Mucosa of descending colon (tissue), 3 donors: ENCODE measurements at regions not wholly inside any gene's neighbourhood (a gene's known extent, or its start where the extent isn't known, plus 50 kb on each side); places are given as distances from the start of the nearest gene placed in this dataset.
"Not testable (repeated sequence)": the region's sequence is repeated elsewhere in the genome, so short reads cannot be mapped to it uniquely, and the experiment has no call there.

Source experiments
- ATAC-seq: fragments of 200-7000 bp; cut with Tn5 transposase; one replicate; pipeline ENCODE4 v1.9.1; 2020; ENCODE audit warnings: mild to moderate bottlenecking, moderate library complexity
- DNase-seq, 3 donors: peaks; one replicate each; pipeline ENCODE4 v3.0.0-alpha.2; 2020
- H3K36me3 ChIP-seq: fragments of 200-600 bp; one replicate; pipeline ENCODE4 v1.8.0; 2021; ENCODE audit warnings: low read depth, mild to moderate bottlenecking
- H3K4me1 ChIP-seq: fragments of 200-600 bp; one replicate; pipeline ENCODE4 v1.8.0; 2021; ENCODE audit warnings: low read depth, mild to moderate bottlenecking
- H3K4me3 ChIP-seq: fragments of 200-600 bp; one replicate; pipeline ENCODE4 v1.8.0; 2021; ENCODE audit warnings: mild to moderate bottlenecking
- H3K9me3 ChIP-seq: fragments of 200-600 bp; one replicate; pipeline ENCODE4 v1.8.0; 2021; ENCODE audit warnings: mild to moderate bottlenecking
- intact Hi-C, 2 donors: fragments of 100-400 bp; cut with DNase I in 1 of 2; cut with micrococcal nuclease in 1 of 2; formaldehyde crosslinking; loops; one replicate each; pipeline versions ENCODE4 v1.11.0 to v1.11.1; 2022; cut with DNase I, micrococcal nuclease
- TF ChIP-seq, protein P1 (sequence below): fragments of 200-600 bp; IDR thresholded peaks from one replicate; pipeline ENCODE4 v1.8.0; 2022; ENCODE audit warnings: antibody characterized with exemption, mild to moderate bottlenecking
- donor health status: DM: no; HTN: no; CAD: no; lungs with moderate emphysema.
- donor health status: DM: no; HTN: no; CAD: no.
- donor health status: DM: no; HTN: yes; CAD: no.

DNA sequence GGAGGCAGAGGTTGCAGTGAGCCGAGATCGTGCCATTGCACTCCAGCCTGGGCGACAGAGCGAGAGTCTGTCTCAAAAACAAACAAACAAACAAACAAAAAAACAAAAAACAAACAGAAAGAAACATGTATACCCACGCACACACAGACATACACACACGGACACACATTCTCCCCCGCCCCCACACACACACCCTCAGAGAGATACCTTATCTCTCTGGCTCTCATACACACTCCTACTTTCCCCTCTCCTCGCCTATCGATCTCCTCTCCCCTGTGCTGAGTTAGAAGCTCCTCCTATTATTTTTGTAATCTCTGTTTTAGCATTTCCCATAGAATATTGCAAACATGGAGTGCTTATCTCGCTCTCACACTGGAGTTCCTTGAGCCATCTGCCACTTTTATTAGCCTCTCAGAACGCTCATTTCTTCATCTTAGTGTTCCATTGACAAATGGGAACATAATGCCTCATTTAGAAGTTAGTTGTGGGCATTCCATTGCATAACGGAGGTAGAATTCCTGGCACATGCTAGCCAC, 144.2 kb upstream of the CITED2 start:
- H3K4me3 ChIP-seq: no peak overlapping the region
- intact Hi-C loops: no loop called here
- DNase-seq: no peak
- no peaks in the 10 kb centered on the region for H3K36me3 ChIP-seq
- no peaks in the 10 kb centered on the region for H3K4me1 ChIP-seq
- no peaks in the 10 kb centered on the region for H3K9me3 ChIP-seq
- no peak for ATAC-seq
- TF ChIP-seq, protein P1, sequence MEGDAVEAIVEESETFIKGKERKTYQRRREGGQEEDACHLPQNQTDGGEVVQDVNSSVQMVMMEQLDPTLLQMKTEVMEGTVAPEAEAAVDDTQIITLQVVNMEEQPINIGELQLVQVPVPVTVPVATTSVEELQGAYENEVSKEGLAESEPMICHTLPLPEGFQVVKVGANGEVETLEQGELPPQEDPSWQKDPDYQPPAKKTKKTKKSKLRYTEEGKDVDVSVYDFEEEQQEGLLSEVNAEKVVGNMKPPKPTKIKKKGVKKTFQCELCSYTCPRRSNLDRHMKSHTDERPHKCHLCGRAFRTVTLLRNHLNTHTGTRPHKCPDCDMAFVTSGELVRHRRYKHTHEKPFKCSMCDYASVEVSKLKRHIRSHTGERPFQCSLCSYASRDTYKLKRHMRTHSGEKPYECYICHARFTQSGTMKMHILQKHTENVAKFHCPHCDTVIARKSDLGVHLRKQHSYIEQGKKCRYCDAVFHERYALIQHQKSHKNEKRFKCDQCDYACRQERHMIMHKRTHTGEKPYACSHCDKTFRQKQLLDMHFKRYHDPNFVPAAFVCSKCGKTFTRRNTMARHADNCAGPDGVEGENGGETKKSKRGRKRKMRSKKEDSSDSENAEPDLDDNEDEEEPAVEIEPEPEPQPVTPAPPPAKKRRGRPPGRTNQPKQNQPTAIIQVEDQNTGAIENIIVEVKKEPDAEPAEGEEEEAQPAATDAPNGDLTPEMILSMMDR: no peak

DNA sequence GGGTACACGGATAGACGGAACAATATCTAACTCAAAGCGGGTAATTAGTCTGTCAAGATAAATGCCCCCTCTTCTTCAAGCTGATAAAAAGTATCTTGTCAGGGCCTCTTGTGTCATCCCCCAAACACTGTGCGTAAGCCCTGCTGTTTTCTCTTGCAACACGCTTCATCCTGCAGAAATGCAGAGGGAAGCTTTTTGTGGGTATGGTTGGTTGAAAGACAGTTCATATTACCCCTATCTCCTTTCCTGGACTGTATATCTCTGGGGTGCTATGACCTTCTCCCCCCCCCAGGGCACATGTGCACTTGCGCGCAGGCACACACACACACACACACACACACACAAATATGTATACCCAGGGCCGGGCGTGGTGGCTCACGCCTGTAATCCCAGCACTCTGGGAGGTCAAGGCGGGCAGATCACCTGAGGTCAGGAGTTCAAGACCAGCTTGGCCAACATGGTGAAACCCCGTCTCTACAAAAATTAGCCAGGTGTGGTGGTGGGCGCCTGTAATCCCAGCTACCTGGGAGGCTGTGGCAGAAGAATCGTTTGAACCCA, 143.6 kb upstream of the CITED2 start:
- H3K36me3 ChIP-seq, H3K4me3 ChIP-seq, H3K9me3 ChIP-seq, H3K4me1 ChIP-seq, ATAC-seq, DNase-seq, intact Hi-C loops: not testable (repeated sequence)

DNA sequence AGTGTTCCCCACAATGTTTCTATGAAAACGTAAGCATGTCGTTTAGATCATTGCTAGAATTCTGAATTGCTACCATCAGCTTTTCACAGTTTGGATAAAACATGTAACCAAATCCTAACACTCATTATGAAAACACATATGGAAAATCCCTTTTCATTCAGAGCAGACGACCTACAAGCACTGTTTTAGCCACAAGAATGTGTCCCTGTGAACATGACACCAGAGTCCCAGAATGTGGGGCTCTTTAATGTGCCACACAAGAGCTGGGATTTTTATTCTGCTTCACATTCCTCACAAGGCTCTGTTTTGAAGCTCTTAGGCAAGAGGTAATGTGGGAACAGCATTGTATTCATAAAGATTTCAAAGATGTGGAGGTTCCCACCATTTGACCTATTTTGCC, 141.1 kb upstream of the CITED2 start:
- Histone ChIP-seq H3K4me1 (no peaks in the 10 kb centered on the region), H3K36me3 (no peaks in the 10 kb centered on the region), H3K9me3 (no peaks in the 10 kb centered on the region), H3K4me3 (no peak overlapping the region)
- no peak for ATAC-seq
- TF ChIP-seq, protein P1: no peak
- intact Hi-C loops: no loop called here
- DNase-seq: no peak

DNA sequence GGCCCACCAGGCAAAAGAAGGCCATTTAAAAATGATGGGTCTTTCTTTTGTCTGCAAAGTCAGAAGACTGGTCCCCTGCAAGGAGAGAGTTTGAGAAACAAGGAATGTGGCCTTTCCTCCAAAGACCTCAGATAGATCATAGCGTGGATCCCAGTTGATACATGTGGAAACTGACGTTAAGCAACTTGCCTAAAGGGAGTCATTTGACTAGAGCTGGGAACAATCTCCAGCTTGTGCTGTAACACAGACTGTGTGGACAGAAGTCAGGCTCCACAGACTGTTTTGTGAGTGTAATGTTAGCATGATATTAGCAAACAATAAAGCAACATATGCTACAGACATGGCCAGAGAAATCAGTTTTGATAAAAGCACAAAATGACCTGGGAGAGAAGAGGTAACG, 140.4 kb upstream of the CITED2 start:
- intact Hi-C loops: no loop called here
- DNase-seq (no peak), ATAC-seq (no peak)
- H3K4me3 ChIP-seq: no peak overlapping the region
- no peaks in the 10 kb centered on the region for H3K4me1 ChIP-seq
- H3K9me3 ChIP-seq: no peaks in the 10 kb centered on the region
- no peaks in the 10 kb centered on the region for H3K36me3 ChIP-seq
- TF ChIP-seq, protein P1: no peak

DNA sequence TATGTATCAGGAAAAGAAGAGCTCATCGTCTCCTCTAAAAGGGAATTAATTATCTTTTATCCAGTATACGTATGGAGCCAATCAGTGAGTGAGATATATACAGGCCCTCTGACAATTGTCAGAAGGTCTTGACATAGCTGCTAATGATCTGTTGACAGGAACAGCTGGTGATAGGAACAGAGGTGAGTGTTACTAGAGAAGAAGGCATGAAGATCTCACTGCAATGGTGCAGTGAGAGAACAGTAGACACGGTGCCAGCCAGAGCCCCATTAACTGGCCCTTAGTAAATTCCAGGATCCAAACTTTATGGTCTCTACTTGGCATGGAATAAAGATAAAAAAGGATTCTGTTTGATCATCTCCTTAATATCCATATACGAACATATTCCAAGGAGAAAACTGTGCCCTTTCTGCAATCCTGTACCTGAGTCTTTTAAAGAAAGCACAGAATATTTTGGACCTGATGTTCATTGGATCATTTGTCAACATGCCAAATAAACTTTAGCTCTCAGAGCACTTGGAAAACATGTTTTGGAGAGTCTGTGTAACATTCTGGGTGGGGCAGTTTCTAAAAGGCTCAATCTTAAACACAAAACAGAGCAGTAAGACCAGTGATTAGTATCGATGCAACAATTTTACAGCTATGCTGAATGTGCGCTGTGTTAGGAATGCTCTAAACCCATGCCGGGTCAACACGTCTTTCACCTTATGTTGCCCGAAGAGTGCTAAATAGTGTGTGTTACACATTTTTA, 135.8 kb upstream of the CITED2 start:
- no peak for ATAC-seq
- no peaks in the 10 kb centered on the region for H3K4me1 ChIP-seq
- TF ChIP-seq, protein P1: no peak
- H3K9me3 ChIP-seq: no peaks in the 10 kb centered on the region
- no peaks in the 10 kb centered on the region for H3K36me3 ChIP-seq
- intact Hi-C loops: no loop called here
- DNase-seq: no peak
- H3K4me3 ChIP-seq: no peak overlapping the region

DNA sequence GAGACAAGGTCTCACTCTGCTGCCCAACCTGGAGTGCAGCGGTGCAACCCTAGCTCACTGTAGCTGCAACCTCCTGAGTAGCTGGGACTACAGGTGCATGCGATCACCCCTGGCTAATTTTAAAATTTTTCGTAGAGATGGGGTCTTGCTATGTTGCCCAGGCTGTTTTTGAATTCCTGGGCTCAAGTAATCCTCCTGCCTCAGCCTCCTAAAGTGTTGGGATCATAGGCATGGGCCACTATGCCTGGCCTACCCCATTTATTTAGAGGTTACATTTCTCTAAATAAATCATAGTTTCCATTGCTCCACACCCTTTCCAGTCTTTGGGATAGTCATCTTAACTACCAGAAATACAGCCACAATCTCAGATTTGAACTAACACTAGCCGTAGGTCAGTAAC, 134.7 kb upstream of the CITED2 start:
- H3K36me3 ChIP-seq: no peaks in the 10 kb centered on the region
- TF ChIP-seq, protein P1: no peak
- no peaks in the 10 kb centered on the region for H3K9me3 ChIP-seq
- no peaks in the 10 kb centered on the region for H3K4me1 ChIP-seq
- DNase-seq (no peak), ATAC-seq (no peak)
- H3K4me3 ChIP-seq: no peak overlapping the region
- intact Hi-C loops: no loop called here
